ENCODE measurements at regions not wholly inside any gene's neighbourhood (a gene's known extent, or its start where the extent isn't known, plus 50 kb on each side); places are given as distances from the start of the nearest gene placed in this dataset.

DNA sequence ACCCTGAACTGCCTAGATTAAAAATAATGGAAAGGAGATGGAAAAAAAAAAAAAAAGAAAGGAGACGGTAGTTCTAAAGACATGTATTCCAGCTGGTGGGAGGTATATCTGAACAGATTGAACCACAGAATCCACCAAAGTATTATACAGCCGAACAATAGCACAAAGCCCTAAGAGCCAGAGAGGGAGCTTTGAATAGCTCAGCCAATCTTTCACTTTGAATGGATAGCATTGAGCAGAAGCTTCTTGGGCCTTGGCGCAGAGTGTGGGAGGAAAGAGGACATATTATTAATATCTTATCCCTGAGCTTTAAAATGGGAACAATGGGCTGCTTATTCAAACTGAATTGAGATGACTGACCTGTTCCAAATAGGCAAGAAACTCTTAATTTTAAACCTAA lies 147.8 kb upstream of the PAQR3 start:
- H3K9me3 Mint-ChIP-seq (ENCODE audit: unreplicated experiment) = peaks cover 2% of the 10 kb centered on the region
- ChIA-PET POLR2A (no interaction called here), CTCF (interaction anchor here (0.6 kb wide), 1 partner anchor 652 kb away, joined by 5 read pairs; no protein-coding TSS in a partner anchor)
- BruUV-seq (replicated peaks) = no TSS peak
- H3K4me3 Mint-ChIP-seq (ENCODE audit: unreplicated experiment) = no peak overlapping the region
- TF ChIP-seq, protein P1, sequence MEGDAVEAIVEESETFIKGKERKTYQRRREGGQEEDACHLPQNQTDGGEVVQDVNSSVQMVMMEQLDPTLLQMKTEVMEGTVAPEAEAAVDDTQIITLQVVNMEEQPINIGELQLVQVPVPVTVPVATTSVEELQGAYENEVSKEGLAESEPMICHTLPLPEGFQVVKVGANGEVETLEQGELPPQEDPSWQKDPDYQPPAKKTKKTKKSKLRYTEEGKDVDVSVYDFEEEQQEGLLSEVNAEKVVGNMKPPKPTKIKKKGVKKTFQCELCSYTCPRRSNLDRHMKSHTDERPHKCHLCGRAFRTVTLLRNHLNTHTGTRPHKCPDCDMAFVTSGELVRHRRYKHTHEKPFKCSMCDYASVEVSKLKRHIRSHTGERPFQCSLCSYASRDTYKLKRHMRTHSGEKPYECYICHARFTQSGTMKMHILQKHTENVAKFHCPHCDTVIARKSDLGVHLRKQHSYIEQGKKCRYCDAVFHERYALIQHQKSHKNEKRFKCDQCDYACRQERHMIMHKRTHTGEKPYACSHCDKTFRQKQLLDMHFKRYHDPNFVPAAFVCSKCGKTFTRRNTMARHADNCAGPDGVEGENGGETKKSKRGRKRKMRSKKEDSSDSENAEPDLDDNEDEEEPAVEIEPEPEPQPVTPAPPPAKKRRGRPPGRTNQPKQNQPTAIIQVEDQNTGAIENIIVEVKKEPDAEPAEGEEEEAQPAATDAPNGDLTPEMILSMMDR (IDR thresholded peaks at IDR 0.05; ENCODE audit: unreplicated experiment) = no peak
- no peak overlapping the region for H3K27ac Mint-ChIP-seq (ENCODE audit: low read depth, unreplicated experiment)
- H3K27me3 Mint-ChIP-seq (ENCODE audit: insufficient read depth, unreplicated experiment) = no peaks in the 10 kb centered on the region
- no peaks in the 10 kb centered on the region for H3K36me3 Mint-ChIP-seq (ENCODE audit: insufficient read depth, unreplicated experiment)
- DNase-seq (ENCODE audit: unreplicated experiment) = no peak
- no peaks in the 10 kb centered on the region for H3K4me1 Mint-ChIP-seq (ENCODE audit: insufficient read depth, unreplicated experiment)
- intact Hi-C loops (cut with micrococcal nuclease) = no loop called here

DNA sequence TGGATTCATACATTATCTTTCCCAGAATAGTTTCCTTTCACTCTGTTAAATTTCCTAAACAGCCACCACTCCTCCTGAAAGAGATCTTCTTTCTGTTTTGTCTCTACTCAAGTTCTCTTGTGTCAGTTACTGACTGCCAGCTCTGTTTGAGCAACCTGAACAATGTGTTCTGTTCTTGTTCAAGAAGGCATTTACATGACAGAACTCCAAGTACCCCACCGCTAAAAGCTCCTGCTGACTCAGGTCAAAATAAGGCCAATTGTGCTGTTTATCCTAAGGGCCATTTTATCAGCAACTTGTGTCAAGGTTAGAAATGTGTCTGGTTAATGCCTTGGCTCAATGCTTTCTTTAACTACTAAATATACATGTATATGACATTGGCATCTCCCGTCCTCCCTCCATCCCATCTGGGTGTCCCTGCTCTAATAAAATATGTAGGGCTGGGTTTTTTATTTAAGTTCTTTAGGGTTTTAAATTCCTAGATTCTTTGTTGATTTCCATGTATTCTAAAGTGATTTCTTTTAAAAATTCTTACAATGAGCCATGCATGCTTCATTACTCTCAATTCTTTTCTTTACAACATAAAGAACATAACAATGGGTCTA lies 144.3 kb upstream of the PAQR3 start:
- Mint-ChIP-seq H3K27me3 (ENCODE audit: insufficient read depth, unreplicated experiment) (no peaks in the 10 kb centered on the region), H3K9me3 (ENCODE audit: unreplicated experiment) (peaks cover 9% of the 10 kb centered on the region), H3K27ac (ENCODE audit: low read depth, unreplicated experiment) (no peak overlapping the region), H3K36me3 (ENCODE audit: insufficient read depth, unreplicated experiment) (no peaks in the 10 kb centered on the region), H3K4me1 (ENCODE audit: insufficient read depth, unreplicated experiment) (no peaks in the 10 kb centered on the region), H3K4me3 (ENCODE audit: unreplicated experiment) (peak overlapping the region; percentile 12)
- DNase-seq (ENCODE audit: unreplicated experiment) = no peak
- BruUV-seq (replicated peaks) = no TSS peak
- ChIA-PET CTCF (no interaction called here), POLR2A (interaction anchor here (0.6 kb wide), 1 partner anchor 664 kb away, joined by 3 read pairs; no protein-coding TSS in a partner anchor)
- TF ChIP-seq, protein P1 (IDR thresholded peaks at IDR 0.05; ENCODE audit: unreplicated experiment) = no peak
- intact Hi-C loops (cut with micrococcal nuclease) = no loop called here

DNA sequence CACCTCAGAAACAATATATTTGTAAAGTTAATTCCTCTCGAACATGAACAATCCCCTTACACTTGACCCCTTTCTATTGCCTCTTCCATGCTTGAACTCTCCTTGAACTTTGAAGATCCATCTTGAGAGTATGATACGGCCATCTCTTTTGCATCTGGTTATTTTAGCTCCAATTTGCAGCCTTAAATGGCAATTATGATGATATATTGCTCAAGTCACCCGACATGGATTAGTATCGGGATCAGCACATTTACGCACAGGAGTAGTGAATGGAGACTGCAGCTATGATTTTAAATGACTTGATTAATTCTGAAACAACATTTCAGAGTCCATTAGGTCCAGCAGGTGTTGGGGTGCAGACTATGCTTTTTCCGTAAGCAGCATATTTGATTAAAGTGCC lies 143.8 kb upstream of the PAQR3 start:
- Mint-ChIP-seq H3K27ac (ENCODE audit: low read depth, unreplicated experiment) (no peak overlapping the region), H3K4me3 (ENCODE audit: unreplicated experiment) (peak overlapping the region; percentile 12), H3K27me3 (ENCODE audit: insufficient read depth, unreplicated experiment) (no peaks in the 10 kb centered on the region), H3K4me1 (ENCODE audit: insufficient read depth, unreplicated experiment) (no peaks in the 10 kb centered on the region), H3K36me3 (ENCODE audit: insufficient read depth, unreplicated experiment) (no peaks in the 10 kb centered on the region), H3K9me3 (ENCODE audit: unreplicated experiment) (peaks cover 9% of the 10 kb centered on the region)
- no peak for DNase-seq (ENCODE audit: unreplicated experiment)
- ChIA-PET POLR2A (interaction anchor here (0.6 kb wide), 1 partner anchor 665 kb away, joined by 3 read pairs; no protein-coding TSS in a partner anchor), CTCF (no interaction called here)
- BruUV-seq (replicated peaks) = no TSS peak
- intact Hi-C loops (cut with micrococcal nuclease) = no loop called here
- TF ChIP-seq, protein P1 (IDR thresholded peaks at IDR 0.05; ENCODE audit: unreplicated experiment) = no peak

DNA sequence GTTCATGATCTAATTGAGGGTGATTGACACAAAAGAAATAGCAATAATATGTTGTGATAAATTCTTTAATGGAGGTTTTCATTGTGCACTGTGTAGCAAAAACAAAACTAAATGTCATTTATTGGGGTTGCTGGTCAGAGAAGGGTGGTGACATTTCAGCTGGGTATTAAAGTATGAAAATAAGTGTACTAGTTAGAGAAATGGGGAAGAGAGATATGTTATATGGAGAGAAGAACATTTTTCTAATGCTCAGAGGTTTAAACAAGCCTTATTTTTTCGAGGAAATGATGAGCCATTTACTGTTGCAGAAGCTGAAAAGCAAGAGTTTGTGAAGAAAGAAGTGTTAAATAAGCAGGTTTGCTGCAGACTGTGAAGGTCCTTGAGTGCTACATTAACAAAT lies 142.7 kb upstream of the PAQR3 start:
- CTCF ChIA-PET = interaction anchor here (0.6 kb wide), 1 partner anchor 1236 kb away, joined by 3 read pairs; no protein-coding TSS in a partner anchor
- H3K27me3 Mint-ChIP-seq (ENCODE audit: insufficient read depth, unreplicated experiment) = no peaks in the 10 kb centered on the region
- no peaks in the 10 kb centered on the region for H3K36me3 Mint-ChIP-seq (ENCODE audit: insufficient read depth, unreplicated experiment)
- POLR2A ChIA-PET = no interaction called here
- intact Hi-C loops (cut with micrococcal nuclease) = no loop called here
- BruUV-seq (replicated peaks) = no TSS peak
- no peak overlapping the region for H3K4me3 Mint-ChIP-seq (ENCODE audit: unreplicated experiment)
- no peak for DNase-seq (ENCODE audit: unreplicated experiment)
- H3K4me1 Mint-ChIP-seq (ENCODE audit: insufficient read depth, unreplicated experiment) = no peaks in the 10 kb centered on the region
- H3K9me3 Mint-ChIP-seq (ENCODE audit: unreplicated experiment) = peaks cover 9% of the 10 kb centered on the region
- TF ChIP-seq, protein P1 (IDR thresholded peaks at IDR 0.05; ENCODE audit: unreplicated experiment) = no peak
- no peak overlapping the region for H3K27ac Mint-ChIP-seq (ENCODE audit: low read depth, unreplicated experiment)

Measured in MCF 10A (cell line).